ENCODE measurements at regions not wholly inside any gene's neighbourhood (a gene's known extent, or its start where the extent isn't known, plus 50 kb on each side); places are given as distances from the start of the nearest gene placed in this dataset.
A peak's percentile ranks its signal among the peaks of the same experiment; 100 is the strongest.

DNA sequence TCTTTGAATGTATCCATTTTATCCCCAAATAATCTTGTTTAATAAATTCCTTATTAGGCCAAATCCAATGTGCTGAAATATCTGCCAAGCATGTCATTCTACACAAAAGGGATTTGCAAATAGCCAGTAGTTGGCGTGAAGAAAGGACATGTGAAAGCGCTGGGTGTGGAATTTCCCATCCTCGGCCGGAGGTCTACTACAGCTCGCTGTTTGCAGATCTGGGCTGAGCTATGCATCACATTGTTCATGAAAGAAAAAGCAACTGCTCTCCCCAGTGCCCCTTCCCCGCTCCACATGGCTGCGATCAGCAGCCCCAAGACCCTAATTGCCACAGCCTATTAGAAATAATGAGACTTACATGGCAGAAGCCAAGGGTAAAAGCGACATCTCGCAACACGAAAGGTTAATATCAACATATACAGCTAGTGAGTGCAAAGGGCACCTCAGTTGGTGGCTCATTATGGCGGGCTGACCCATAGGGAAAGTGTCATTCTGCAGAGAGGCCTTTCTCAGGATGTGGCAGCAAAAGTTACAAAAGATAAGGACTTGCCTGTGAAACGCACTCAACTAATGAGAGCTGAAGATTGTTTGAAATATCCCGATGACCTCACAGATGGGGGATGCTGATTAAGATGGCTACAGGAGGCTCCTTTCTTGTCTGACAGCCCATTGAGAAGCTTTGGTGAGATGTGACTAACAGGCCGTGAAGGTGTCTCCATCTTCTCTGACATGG is 126.9 kb upstream of the CYP1B1 start:
- no peak for DNase-seq

DNA sequence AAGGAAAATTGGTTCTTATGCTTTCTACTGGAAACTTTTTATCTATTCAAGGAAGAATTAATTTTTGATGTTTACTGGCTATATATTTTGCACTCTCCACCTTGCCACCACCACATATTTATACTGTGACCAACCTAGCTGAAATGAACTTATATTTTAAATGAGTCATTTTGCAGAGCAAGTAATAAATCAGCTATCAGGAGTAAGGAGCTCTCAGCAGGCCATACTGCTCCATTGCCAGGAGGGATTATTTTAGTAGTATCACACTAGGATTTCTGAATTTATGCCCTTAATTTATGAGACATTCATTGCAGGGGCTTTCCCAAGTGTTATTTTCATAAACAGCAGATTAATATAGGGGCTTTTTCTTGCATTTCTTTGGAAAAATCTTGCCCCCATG is 125.8 kb upstream of the CYP1B1 start:
- DNase-seq, result no peak

DNA sequence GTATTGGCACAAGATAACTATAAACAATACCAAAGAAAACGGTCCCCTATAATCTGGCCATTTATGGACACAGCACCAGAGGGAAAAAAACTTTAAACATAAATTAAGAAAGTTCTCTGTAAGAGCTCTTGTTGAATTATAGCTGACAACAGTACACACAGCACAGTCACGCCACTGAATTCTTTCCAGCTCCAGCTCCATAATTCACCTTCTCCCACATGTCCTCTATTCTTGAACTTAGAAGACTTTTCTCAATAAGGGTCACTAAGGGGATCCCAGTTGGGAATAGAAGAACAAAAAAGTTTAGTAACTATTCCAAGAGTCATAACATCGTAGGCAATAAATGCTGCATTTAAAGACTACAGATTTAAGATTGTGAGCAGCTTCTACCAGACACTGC is 124.6 kb upstream of the CYP1B1 start:
- DNase-seq, result no peak

DNA sequence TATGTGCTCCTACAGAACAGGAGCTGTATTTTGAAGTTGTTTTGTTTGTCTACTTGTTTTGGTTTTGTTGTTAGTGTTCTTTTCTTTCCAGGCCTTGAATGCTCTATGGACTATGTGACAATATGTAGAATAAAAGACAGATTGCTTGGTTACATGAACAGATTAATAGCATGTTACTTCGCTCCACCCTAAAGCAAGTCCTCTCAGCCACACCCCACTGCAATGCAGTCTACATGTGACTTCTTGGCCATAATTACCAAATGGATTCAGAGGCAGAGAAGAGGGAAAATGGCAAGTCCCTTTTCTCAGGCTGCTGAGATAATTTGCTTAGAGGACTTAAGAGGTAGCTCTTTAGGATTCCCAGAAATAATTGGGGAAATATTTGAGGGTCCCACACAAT is 123.2 kb upstream of the CYP1B1 start:
- DNase-seq, result no peak

DNA sequence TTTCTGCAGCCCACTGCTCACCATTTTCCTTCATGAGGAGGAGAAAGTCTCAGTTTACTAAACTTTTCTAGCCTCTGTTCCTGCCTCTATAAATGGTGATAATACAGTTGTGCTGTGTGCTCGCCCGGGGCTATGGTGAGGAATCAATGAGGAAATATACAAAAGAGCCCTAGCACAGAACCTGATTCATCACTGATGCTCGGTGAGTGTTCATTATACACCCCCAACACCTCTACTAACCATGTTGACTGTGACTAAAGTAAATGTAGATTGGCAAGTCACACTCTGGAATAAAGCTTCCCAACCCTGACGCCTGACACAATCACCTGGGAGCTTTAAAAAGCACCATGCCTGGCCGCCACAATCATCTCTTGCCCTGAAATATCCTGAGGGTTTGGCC is 118.8 kb upstream of the CYP1B1 start:
- no peak for DNase-seq

DNA sequence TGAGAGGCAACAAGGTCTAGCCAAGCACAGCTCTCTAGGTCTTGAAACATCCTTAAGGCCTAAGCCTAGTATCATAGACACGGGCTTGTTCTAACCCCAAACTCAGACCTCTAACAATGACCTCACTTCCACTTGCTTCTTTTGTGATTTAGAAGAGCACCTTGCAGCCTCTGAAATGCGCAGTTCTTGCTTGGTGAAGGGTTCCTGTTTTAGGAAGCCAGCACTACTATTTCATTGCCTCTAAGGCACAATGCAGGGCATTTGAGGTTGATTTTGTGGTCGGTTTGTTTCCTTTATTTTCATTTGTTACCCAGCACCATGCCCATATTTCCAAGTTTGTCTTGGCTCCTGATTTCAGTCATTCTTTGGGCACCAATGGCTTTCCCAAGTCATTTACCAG is 117.0 kb upstream of the CYP1B1 start:
- no peak for DNase-seq

DNA sequence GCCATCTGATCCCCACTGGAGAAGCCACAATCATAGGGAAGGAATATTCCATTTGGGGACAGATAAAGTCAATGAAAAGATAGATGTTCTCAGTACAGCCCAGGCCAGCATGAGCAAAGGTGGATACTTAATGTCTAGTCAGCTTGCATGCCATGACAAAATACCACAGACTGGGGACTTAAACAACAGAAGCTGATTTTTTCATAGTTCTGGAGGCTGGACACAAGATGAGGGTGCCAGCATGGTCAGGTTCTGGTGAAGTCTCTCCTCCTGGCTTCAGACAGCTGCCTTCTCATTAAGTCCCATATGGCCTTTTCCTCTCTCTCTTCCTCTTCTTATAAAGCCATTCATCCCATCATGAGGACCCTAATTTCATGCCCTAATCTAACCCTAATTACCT is 116.1 kb upstream of the CYP1B1 start:
- DNase-seq, result no peak

DNA sequence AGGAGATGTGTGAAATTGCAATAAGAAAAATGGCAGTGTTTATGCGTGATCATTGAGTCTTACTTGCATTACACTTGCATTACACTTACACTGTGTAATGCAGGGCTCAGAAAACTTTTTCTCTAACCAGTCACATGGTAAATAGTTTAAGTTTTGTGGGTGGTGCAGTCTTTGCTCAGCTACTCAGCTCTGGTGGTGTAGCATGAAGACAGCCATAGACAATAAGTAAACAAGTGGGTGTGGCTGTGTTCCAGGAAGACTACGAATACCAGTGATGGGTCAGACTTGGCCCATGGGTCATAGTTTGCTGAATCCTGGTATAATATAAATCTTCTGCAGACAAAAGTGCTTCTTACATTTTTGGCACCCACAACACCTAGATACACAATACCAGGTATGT is 115.6 kb upstream of the CYP1B1 start:
- DNase-seq, result no peak

DNA sequence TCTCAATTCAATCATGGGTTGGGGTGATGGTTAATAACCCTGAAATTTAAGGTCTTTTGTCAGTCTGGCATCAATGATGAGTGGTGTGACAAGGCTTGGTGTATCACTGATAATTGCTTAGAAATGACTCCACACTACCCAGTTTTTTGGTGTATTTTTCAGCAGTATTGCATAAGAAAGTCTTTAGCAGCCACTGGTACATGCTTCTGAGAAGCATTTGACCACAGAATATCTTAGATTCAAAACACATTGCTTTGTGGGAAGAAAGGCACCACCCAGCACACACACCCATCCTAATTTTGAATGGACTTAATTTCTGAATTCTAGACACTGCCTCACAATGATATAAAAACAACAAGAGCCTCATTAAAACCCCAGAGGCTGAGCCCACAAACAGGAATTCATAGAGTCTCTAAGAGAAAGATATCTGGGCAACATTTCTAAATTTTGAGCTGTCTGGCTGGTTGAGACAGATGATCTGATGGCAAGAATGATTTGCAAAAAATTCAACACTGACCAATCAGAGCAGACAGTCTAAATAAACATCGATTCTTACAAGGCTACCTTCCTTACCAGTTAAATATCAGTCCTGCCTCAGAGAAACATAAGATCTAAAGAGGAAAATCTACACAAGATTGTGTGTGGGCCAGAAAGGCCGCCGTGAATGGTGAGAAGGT is 114.7 kb upstream of the CYP1B1 start:
- no peak for DNase-seq

DNA sequence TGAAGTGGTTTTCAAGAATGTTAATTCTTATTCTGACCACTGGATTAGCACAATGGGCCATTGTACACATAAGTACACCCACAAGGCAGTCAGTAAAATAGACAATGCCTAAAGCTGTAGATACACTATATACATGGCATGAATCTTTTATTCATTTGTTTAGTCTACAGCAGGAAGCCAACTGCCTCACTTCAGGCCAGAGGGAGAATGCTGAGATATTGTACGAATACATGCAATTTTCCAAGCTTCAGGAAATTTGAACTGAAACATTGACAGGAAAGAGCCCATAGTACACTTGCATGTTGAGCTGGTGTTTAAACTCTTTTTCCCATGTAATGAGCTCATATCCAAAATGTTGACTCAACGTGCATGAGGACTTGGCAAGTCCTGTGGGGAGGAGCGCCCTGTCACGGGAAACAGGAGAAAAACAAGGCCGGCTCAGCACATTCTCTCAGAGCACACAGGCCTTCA is 111.6 kb upstream of the CYP1B1 start:
- DNase-seq, result no peak

DNA sequence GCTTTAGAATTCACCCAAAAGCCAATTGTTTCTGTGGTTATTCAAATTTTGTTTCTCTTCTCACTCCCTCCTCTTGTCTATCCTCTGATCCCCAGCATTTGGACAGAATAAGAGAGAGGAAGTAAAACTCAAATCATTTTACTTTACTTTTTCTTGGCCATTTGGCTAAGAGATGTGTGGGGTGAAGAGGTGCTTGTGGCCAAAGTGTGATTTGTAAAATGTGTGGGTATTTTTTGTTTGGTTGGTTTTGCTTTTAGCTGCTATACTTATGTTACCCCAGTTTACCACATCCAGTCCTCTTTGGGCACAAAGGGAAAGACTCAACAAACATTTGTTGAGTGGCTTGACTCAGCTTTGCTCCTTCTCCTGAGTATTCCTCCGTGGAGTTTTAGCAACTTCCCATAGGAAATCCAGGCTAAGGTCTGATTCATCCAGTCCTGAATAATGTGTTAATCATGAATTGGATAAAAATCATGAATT is 109.1 kb upstream of the CYP1B1 start:
- DNase-seq, result no peak

DNA sequence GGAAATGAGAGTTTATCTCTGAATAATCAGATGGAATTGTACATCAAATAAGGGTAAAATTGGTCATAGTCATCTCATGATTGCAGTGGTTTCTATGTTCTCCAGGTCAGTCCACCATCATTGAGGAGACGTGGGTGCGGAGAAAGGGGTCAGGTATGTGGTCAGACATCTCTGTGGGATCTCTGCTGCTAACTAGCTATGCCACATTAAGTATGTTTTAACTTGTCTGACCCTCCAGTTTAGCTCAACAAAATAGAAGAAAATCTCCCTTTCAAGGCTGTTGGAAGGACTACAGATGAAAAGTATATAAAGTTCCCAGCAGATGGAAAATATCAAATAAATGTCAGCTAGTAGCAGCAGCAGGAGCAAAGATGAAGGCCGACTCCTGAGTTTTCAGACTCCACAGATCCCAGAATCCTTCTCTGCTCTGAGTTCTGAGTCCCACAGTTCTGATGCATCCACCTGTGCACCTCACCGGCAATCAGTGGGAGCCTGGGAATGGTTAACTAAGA is 106.6 kb upstream of the CYP1B1 start:
- no peak for DNase-seq

DNA sequence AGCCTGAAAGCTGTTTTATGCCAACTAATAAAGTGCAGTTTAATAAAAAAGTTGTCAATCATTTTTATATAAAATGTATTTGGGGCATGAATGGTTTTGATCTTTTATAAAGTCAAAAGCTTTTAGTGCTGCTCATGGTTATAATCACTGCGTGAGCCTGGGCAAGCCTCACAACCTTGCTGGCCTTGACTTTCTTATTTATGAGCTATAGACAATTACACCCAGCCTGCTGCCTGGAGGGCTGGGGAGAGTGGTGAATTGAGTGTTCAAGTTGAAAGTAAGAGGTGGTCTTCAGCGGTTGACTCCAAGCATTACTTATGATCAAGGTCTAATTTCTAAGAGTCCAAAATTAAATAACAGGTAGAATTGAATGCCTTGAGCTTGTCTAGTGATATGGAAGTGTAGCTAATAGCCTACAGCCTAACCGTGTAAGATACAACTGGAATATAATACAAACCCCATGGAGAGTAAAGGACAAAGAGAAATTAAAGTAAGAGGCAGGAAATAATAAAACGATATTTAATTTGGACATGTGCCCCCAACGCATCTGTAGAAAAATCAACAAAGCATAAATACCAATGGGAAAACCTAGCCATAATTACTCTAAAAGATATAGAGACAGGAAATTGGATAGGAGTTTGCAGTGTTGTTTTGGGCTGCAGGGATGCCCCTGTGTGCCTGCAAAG is 106.0 kb upstream of the CYP1B1 start:
- DNase-seq, result no peak

DNA sequence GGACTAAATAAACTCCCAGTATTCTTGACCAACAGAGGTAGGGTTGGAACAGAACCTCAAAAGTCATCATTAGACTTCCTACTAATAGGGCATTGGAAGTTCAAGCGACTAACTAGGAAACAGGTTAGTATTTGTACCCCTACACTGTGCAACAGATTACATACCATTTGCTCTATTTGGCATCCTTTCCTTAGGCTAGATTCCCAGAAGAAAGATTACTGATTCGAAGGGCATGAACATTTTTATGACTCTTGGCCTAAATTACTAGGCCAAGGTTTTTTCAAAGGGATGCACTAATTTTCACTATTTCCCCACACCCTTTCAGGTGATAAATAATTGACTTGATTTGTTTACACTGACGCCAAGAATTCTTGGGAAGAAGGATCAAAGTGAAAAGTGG is 104.8 kb upstream of the CYP1B1 start:
- DNase-seq, result no peak

DNA sequence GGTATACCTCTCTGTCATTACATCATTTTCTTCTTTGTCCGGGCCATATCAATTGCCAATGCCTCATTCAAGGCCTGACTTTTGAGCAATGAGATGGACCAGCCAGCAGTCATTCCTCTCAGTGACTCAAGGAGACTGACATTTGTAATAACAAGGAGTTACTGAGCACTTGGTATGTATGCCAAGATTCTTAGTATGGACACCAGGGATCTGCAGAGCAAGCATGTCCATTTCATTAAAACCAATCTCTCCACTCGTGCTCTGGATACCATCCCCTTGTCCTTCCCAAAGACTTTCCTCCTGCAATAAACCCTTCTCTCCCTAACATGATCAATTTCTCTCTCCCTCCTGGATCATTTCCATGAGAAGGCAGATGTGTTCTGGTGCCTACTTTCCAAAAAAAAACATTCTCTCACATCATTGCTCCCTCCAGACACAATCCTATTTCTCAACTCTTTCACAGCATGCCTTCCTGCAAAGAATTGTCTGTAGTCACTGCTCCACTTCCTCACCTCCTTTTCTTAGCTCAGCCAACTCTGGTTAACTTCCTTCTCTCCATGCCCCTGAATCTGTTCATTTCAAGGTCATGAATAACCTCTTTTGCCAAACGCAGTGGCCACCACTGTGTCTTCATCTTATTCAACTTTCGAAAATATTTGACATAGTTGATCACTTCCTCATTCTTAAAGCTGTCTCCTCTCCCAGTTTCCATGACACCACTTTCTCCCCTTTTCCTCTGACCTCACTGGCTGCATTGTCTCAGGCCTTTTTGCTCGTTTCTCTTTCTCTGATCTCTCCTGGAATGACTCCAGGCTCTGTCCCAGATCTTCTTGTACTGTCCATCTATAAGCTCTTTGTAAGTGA is 102.8 kb upstream of the CYP1B1 start:
- DNase-seq, result no peak

DNA sequence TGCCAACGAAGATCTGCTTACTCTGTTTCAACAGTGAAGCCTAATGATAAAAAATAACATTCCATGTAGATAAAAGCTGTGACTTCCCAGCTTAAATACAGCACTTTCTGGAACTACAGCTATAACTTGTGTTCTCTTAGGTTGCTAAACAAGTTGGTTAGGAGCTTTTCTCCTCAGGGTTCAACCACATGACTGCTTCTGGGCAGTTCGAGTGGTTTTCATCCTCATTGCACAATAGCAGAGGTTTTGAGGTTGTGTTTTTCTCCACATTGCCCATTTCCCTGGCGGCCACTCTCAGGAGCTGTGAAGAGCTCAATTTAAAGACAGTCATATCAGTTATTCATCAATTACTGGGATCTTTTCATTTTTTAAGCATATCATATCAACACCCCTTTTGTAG is 102.2 kb upstream of the CYP1B1 start:
- no peak for DNase-seq

DNA sequence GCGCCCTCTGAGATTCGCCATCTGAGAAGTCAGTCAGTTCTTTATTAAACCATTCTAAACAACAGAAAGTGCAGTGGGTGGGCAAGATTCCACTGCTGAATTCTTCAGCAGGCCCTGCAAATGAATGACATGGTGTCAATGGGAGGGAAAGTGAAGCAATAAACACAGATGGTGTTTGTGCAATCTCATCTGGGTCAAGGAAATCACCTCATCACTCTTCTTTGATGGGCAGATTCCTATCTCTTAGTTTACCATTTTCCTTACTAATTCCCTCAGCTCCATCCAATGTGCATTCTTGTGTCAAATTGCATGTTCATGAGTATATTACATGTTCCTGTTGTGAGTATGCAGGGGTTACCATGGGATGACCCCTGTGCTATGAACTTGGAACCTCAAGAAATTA is 100.7 kb upstream of the CYP1B1 start:
- DNase-seq, result no peak

DNA sequence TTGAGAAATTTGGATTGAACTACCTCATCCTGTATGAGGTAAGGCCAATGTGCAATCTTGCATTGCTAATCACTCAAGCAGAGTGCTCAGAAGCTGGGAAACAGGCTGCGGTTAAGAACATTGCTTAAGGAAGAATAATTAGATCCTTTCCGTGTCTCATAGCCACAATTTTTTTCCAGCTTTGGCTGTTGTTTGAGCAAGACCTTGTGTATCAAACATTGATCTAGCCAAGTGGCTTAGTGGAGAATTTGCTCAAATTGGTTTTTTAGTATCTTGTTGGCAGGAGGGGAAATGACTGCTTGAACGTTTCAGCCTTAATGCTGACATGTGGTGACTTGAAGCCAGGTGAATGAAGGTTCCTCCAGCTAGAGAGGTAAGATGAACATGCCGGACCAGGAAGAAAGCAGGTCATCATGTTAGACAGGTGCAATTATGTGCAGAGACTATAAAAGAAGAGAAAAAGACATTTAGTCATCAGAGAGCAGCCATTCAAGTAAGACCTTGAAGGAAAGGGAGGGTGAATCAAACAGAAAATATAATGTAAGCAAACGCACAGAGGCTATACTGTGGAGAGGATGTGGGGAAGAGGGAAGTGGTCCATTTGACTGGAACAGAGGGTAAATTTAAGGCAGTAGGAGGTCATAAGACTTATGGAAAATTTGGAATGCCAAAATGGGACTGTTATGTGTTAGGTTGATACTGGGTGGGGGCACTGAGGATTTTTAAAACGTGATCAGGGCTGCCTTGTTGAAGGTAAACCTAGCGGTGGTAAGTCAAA is 98.9 kb upstream of the CYP1B1 start:
- DNase-seq, result no peak

DNA sequence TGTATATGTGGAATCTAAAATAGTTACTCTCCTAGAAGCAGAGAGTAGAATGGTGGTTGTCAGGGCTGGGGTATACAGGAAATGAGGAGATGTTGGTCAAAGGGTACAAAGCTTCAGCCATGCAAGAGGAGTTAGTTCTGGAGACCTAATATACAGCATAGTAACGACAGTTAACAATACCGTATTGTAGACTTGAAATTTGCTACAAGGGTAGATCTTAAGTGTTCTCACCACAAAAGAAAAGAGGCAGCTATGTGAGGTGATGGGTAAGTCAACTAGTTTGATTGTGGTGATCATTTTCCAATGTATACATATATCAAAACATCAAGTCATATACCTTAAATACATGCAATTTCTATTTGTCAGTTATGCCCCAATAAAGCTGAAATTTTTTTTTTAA is 98.2 kb upstream of the CYP1B1 start:
- no peak for DNase-seq

DNA sequence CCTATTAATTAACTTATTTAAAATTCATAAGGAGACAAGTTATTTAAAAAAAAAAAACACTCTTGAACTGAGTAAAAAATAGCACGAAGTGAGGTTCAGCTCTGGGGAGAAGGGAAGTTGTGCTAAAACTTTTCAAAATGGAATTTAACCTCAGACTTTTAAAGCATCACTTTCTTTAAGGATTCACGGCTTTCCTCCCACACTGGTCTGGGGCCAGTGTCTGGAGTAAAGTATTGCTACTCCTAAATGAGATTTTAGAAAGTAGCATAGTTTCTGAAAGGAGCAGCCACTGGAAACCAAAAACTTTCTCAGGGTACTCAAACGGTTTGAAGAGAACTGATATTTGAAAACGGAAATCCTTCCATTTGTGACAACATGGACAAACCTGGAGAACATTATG is 97.7 kb upstream of the CYP1B1 start:
- DNase-seq, result no peak

DNA sequence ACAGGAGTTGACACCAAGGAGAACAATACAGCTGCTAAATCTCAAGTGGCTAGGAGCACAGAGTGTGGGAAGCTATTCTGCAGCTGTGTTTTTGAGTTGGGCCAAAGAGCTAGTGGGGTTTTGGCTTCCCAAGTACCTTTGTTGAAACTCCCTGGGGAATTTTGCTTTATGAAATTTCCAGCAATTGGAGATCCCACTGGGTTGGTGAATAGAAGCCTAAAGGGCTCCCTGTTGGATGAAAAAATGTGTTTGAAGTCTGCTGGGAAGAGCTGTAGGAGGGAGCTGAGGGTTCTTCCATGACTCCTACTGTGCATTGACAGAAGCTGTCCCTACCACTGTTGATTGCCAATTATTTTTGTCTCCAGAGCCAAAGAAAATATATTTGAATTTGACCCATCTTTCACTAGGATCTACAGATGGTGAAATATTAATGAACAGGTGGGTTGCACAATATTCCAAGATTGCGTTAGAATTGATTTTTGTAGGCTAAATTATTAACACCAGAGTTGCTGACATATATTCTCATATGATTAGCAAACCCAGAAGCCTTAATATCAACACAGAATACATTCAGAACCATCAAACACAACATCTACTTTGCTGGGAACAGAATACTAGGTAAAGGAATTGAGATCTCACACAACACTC is 95.4 kb upstream of the CYP1B1 start:
- DNase-seq, result peak; percentile 2

DNA sequence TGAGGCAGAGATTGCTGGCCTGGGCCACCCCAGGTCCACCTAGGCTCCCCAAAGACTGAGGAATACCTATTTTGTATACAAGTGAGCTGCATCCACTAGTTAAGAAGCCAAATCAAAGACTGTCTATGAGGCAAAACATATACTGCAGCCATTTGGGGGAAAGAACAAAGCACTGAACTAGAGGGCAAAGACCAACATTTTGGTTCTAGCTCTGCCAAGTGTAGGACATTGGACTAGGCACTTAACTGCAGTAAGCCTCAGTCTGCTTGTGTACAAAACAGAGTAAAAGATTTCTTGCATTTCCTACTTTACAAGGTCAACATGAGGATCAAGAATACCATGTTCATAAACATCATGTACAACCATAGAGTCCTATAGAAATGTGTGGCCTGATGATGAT is 94.8 kb upstream of the CYP1B1 start:
- DNase-seq, result no peak
